Activated naive CD8-positive, alpha-beta T cell treated with anti-CD3 and anti-CD28 coated beads, Interleukin-2, amount 10 ng/mL, durations not matched to agents 7 days and 5 days (primary cell): ENCODE measurements at regions not wholly inside any gene's neighbourhood (a gene's known extent, or its start where the extent isn't known, plus 50 kb on each side); places are given as distances from the start of the nearest gene placed in this dataset.

Experiments used
- ATAC-seq: fragments of 150-1000 bp; cut with Tn5 transposase; one replicate; pipeline ENCODE4 v1.10.0; 2021; ENCODE audit warnings: low read depth, moderate library complexity
- POLR2A ChIA-PET: fragments of 350-600 bp; sonication (Branson Sonifier 250); formaldehyde crosslinking; loops from one replicate; lab custom pipeline; 2021; ENCODE audit warnings: antibody characterized with exemption; lab: Charles Lee
- DNase-seq: peaks from one replicate; pipeline ENCODE4 v3.0.0; 2021
- H3K27ac Mint-ChIP-seq: one replicate; pipeline ENCODE4 v1.8.0; 2022; ENCODE audit warnings: mild to moderate bottlenecking, mixed read lengths
- H3K27me3 Mint-ChIP-seq: one replicate; pipeline ENCODE4 v1.8.0; 2022; ENCODE audit warnings: mild to moderate bottlenecking, moderate library complexity, mixed read lengths
- H3K36me3 Mint-ChIP-seq: one replicate; pipeline ENCODE4 v1.8.0; 2021; ENCODE audit warnings: mild to moderate bottlenecking, mixed read lengths
- H3K4me1 Mint-ChIP-seq: one replicate; pipeline ENCODE4 v1.8.0; 2021; ENCODE audit warnings: mixed read lengths
- H3K4me3 Mint-ChIP-seq: one replicate; pipeline ENCODE4 v1.8.0; 2022; ENCODE audit warnings: mild to moderate bottlenecking, moderate library complexity, mixed read lengths
- H3K9me3 Mint-ChIP-seq: one replicate; pipeline ENCODE4 v1.8.0; 2021; ENCODE audit warnings: mixed read lengths

DNA sequence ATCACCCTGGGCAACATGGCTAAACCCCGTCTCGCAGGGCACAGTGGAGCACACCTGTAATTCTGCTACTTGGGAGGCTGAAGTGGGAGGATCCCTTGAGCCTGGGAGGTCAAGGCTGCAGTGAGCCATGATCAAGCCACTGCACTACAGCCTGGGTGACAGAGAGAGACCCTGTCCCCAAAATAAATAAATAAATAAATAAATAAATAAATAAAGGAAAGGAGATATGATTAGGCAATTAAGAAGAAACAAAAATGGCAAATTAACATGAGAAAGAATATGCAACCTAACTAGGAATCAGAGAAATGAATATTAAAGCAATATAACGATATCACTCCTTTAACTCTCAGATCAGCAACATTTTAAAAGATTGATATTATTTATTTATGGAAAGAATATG lies 92.3 kb downstream of the C1D start:
- no peaks in the 10 kb centered on the region for H3K4me1 Mint-ChIP-seq
- no peak for DNase-seq
- no peak overlapping the region for H3K4me3 Mint-ChIP-seq
- ATAC-seq: no peak
- POLR2A ChIA-PET: no interaction called here
- H3K27me3 Mint-ChIP-seq: peaks cover 15% of the 10 kb centered on the region
- H3K9me3 Mint-ChIP-seq: no peaks in the 10 kb centered on the region
- H3K27ac Mint-ChIP-seq: no peak overlapping the region
- H3K36me3 Mint-ChIP-seq: no peaks in the 10 kb centered on the region

DNA sequence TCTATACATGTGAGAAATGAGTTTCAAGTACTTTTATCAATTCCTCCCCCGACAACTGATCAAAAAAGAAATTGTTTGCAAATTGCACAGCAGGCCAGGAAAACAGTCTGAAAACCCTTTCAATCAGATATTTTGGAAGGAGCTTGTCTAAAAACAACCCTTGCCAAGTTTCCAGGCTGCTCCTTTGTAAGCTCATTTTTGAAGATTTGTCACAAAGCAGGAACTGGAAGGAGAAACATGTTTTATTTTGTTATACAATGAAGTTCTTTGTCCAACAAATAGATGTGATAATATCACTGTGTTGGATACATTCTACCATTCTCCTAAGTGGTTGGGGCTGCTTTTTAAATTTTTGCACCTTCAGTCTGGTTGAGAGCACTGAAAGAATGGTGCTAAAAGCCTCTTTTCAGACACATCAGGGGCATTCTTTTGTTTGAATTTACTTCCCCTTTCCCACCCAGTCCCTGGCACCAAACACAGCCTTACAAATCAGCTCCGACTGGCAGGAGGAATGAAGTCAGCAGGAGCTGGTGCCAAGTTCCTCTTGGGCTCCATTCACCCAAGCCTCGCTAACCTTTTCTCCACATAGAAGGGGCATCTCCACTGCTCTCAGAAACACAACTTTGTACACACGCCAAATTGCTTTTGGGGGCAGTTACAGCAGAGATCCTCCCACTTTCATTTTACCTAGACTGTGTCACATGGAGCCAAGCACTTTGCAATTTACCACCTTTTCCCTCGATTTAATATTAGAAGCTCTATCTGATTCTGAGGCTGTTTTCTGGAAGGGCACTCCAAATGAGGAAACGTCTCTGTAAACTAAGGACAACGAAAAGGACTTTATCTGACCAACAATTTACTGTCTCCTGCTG lies 88.0 kb downstream of the C1D start:
- no peak overlapping the region for H3K27ac Mint-ChIP-seq
- no peak overlapping the region for H3K4me3 Mint-ChIP-seq
- H3K36me3 Mint-ChIP-seq: no peaks in the 10 kb centered on the region
- H3K4me1 Mint-ChIP-seq: no peaks in the 10 kb centered on the region
- POLR2A ChIA-PET: no interaction called here
- DNase-seq: no peak
- no peaks in the 10 kb centered on the region for H3K9me3 Mint-ChIP-seq
- H3K27me3 Mint-ChIP-seq: peaks cover 4% of the 10 kb centered on the region
- no peak for ATAC-seq

DNA sequence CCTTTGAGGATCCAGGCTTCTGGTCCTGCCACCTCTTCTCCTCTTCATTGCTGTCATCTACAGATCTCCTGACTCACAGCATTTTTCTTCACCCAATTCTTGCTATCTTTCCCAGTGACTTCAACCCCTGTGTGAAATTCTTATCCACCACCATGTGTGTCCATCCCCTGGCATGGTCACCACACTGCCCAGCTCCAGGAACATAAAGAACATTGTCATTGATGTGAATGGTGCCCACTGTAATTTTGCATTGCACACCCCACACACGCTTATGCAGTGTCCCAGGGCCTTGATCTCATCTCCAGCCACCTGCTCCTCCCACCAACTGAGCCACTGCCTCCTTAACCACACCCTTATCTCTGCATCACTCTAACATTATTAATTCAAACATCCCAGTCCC lies 85.3 kb downstream of the C1D start:
- no peaks in the 10 kb centered on the region for H3K36me3 Mint-ChIP-seq
- H3K4me1 Mint-ChIP-seq: no peaks in the 10 kb centered on the region
- H3K4me3 Mint-ChIP-seq: no peak overlapping the region
- no peak for DNase-seq
- H3K27ac Mint-ChIP-seq: no peak overlapping the region
- peaks cover 3% of the 10 kb centered on the region for H3K27me3 Mint-ChIP-seq
- POLR2A ChIA-PET: no interaction called here
- H3K9me3 Mint-ChIP-seq: no peaks in the 10 kb centered on the region
- no peak for ATAC-seq

DNA sequence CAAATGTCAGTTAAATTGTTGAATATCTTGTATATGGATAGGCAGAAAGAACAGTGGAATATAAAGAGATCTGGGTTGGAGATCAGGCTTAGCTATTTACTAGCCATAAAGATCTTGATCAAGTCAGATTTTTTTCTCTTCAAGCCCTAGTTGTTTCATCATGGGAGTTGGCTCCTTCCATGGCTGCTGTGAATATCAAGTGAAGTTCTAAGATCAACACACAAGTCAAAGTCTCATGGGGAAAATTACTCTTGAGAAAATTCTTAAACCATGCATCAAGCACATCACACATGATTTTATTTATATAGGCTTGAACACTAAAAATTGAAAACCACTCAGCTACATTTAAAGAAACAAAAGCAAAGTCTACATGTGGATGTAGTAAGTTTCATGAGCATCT lies 79.8 kb downstream of the C1D start:
- Mint-ChIP-seq H3K9me3 (peaks cover 1% of the 10 kb centered on the region), H3K27ac (no peak overlapping the region), H3K36me3 (no peaks in the 10 kb centered on the region), H3K4me3 (no peak overlapping the region), H3K4me1 (no peaks in the 10 kb centered on the region), H3K27me3 (no peaks in the 10 kb centered on the region)
- no peak for ATAC-seq
- no peak for DNase-seq
- POLR2A ChIA-PET: no interaction called here

DNA sequence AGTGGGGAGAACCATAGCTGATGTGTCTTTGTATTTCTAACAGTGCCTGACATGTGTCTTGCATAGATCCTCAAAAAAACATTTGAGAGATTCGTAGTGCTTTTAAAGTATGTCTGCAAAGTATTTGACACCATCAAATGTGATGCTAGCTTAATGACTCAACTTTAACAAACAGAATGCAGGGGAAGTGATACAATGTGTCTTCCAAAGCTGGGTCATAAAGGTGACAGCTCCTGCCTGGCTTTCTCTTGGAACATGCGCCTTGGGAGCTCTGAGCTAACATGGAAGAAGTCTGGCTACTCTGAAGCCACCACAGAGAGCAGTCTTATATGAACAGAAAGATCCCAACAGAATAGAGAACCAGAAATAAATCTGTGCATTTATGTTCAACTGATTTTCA lies 78.2 kb downstream of the C1D start:
- Mint-ChIP-seq H3K27me3 (peaks cover 2% of the 10 kb centered on the region), H3K4me3 (no peak overlapping the region), H3K27ac (no peak overlapping the region), H3K36me3 (no peaks in the 10 kb centered on the region), H3K4me1 (no peaks in the 10 kb centered on the region), H3K9me3 (peaks cover 1% of the 10 kb centered on the region)
- DNase-seq (no peak), ATAC-seq (no peak)
- POLR2A ChIA-PET: no interaction called here

DNA sequence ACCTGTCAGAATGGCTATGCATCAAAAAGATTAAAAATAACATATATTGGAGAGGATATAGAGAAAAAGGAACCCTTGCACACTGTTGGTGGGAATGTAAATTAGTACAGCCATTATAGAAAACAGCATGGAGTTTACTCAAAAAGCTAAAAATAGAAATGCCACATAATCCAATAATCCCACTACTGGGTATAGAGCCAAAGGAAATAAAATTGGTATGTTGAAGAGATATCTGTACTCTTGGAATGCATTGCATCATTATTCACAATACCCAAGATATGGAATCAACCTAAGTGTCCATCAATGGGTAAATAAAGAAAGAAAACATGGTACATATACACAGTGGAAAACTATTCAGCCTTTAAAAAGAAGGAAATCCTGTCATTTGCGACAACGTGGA lies 77.2 kb downstream of the C1D start:
- POLR2A ChIA-PET: no interaction called here
- DNase-seq (no peak), ATAC-seq (no peak)
- H3K27ac Mint-ChIP-seq: no peak overlapping the region
- no peak overlapping the region for H3K4me3 Mint-ChIP-seq
- H3K4me1 Mint-ChIP-seq: no peaks in the 10 kb centered on the region
- no peaks in the 10 kb centered on the region for H3K36me3 Mint-ChIP-seq
- H3K9me3 Mint-ChIP-seq: peaks cover 1% of the 10 kb centered on the region
- peaks cover 3% of the 10 kb centered on the region for H3K27me3 Mint-ChIP-seq

DNA sequence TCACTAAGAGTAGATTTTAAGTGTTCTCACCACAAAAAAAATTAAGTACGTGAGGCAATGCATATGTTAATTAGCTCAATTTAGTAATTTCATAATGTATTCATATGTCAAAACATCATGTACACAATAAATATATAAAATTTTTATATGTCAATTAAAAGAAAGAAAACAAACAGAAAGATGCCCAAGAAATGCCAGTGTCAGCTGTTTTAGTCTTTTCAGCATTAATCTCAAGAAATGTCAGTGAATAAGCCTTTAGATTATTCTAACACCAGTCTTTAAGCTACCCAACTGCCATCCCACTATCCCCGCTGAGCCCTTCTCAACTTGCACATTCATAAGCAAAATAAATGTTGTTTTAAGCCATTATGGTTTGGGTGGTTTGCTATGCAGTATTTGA lies 76.5 kb downstream of the C1D start:
- no peak for ATAC-seq
- POLR2A ChIA-PET: no interaction called here

More for the DNA sequence above, 76.5 kb downstream of the C1D start:
- no peak for DNase-seq
- Mint-ChIP-seq H3K9me3 (peaks cover 1% of the 10 kb centered on the region), H3K27ac (no peak overlapping the region), H3K4me1 (no peaks in the 10 kb centered on the region), H3K27me3 (peaks cover 6% of the 10 kb centered on the region), H3K36me3 (no peaks in the 10 kb centered on the region), H3K4me3 (no peak overlapping the region)
